HepG2 (cell line): ENCODE measurements at regions not wholly inside any gene's neighbourhood (a gene's known extent, or its start where the extent isn't known, plus 50 kb on each side); places are given as distances from the start of the nearest gene placed in this dataset.

Experiments used
- ATAC-seq: fragments of 200-7000 bp; cut with Tn5 transposase; 3 replicates; pipeline ENCODE4 v1.9.1; 2020; ENCODE audit warnings: mild to moderate bottlenecking, moderate library complexity
- BruUV-seq: library from RNA; stranded (reverse); fragments of 400-500 nt; replicated peaks from 2 replicates; lab custom pipeline; 2021; lab: Mats Ljungman, UMichigan
- CTCF ChIA-PET: fragments of 300-600 bp; formaldehyde crosslinking; extraction: SDS; loops from one replicate; lab custom pipeline; 2021; ENCODE audit warnings: low total read pairs, inconsistent platforms, low intra/inter-chr PET ratio; lab: Yijun Ruan, JAX
- POLR2A ChIA-PET: fragments of 350-600 bp; sonication (Branson Sonifier 250); formaldehyde crosslinking; loops from one replicate; lab custom pipeline; 2020; ENCODE audit warnings: antibody characterized with exemption, inconsistent platforms; lab: Yijun Ruan, JAX
- DNase-seq: peaks from one replicate; pipeline ENCODE4 v3.0.0-alpha.2; 2015; ENCODE audit warnings: low spot score
- FAIRE-seq: peaks from 3 replicates; lab custom pipeline; 2011; peaks lifted over from hg19 to GRCh38; lab: Jason Lieb, UNC
- H2AFZ ChIP-seq: one replicate; pipeline ENCODE4 v1.6.1; 2011; ENCODE audit warnings: low read length, inconsistent platforms
- H3K27ac ChIP-seq: fragments of 300-600 bp; 3 replicates; pipeline ENCODE4 v1.8.0; 2011; ENCODE audit warnings: mixed run types, mild to moderate bottlenecking, mixed read lengths, low read length, inconsistent platforms; ENCODE audit not compliant: insufficient read depth; ENCODE audit errors: extremely low read length
- H3K27me3 ChIP-seq, 2 experiments: fragments of 200-600 bp in 1 of 2; 2 replicates in 1 of 2; 3 replicates in 1 of 2; pipeline versions ENCODE4 v1.6.0 to v1.8.0; 2011; ENCODE audit warnings: low read length in 2 of 2, mild to moderate bottlenecking in 2 of 2, moderate library complexity in 2 of 2, inconsistent platforms in 1 of 2; ENCODE audit not compliant: insufficient read depth in 2 of 2, control insufficient read depth in 1 of 2
- H3K36me3 ChIP-seq, 2 experiments: fragments of 200-600 bp in 1 of 2; replicated peaks in 1 of 2; 2 replicates in 1 of 2; 3 replicates in 1 of 2; pipeline versions ENCODE4 v1.5.1 to v1.8.0; 2011; ENCODE audit warnings: low read length in 2 of 2, inconsistent platforms in 1 of 2; ENCODE audit not compliant: insufficient read depth in 2 of 2, control insufficient read depth in 1 of 2
- H3K4me1 ChIP-seq: 2 replicates; pipeline ENCODE4 v1.5.1; 2012; ENCODE audit warnings: low read length, inconsistent platforms; ENCODE audit not compliant: insufficient read depth
- H3K4me2 ChIP-seq: 2 replicates; pipeline ENCODE4 v1.6.0; 2011; ENCODE audit warnings: low read depth, low read length, inconsistent platforms
- H3K4me3 ChIP-seq, 3 experiments: fragments of 200-600 bp in 1 of 3; sonication (generic), shearing (Covaris generic) in 1 of 3; replicated peaks in 1 of 3; 2 replicates each; pipeline ENCODE4 v1.5.1; 2011 to 2016; ENCODE audit warnings: low read length in 3 of 3, inconsistent platforms in 2 of 3, low read depth in 2 of 3, mild to moderate bottlenecking in 2 of 3, control low read depth in 1 of 3, mixed read lengths in 1 of 3; ENCODE audit not compliant: insufficient read depth in 1 of 3
- H3K79me2 ChIP-seq: one replicate; pipeline ENCODE4 v1.6.1; 2011; ENCODE audit warnings: low read length, inconsistent platforms; ENCODE audit not compliant: insufficient read depth
- H3K9ac ChIP-seq: 2 replicates; pipeline ENCODE4 v1.6.0; 2011; ENCODE audit warnings: mild to moderate bottlenecking, low read depth, low read length, inconsistent platforms; ENCODE audit not compliant: insufficient read depth
- H3K9me3 ChIP-seq: 2 replicates; pipeline ENCODE4 v1.5.1; 2012; ENCODE audit warnings: mild to moderate bottlenecking, low read length
- H4K20me1 ChIP-seq: 2 replicates; pipeline ENCODE4 v1.6.0; 2011; ENCODE audit warnings: inconsistent platforms, mild to moderate bottlenecking, low read length, moderate library complexity; ENCODE audit not compliant: insufficient read depth
- CEBPZ ChIP-seq: IDR thresholded peaks from 2 replicates; pipeline ENCODE4 v1.6.1; 2012; ENCODE audit warnings: low read length, improper control_type of control experiment
- PRMT3 ChIP-seq: sonication (generic); formaldehyde crosslinking; IDR thresholded peaks from 2 replicates; pipeline ENCODE4 v1.8.1; 2022; ENCODE audit warnings: low read depth, mild to moderate bottlenecking, moderate library complexity, missing genetic modification reagents, borderline replicate concordance
- RAD21 ChIP-seq: fragments of 450-650 bp; formaldehyde crosslinking; IDR thresholded peaks from 2 replicates; pipeline ENCODE4 v1.5.0; 2020; ENCODE audit warnings: mild to moderate bottlenecking
- TMF1 ChIP-seq: sonication (generic); formaldehyde crosslinking; IDR thresholded peaks from 2 replicates; pipeline ENCODE4 v1.8.1; 2022; ENCODE audit warnings: low read depth, missing genetic modification reagents
- ZFP90 ChIP-seq: sonication (generic); formaldehyde crosslinking; IDR thresholded peaks from 2 replicates; pipeline ENCODE4 v1.8.0; 2022; ENCODE audit warnings: missing genetic modification reagents, mild to moderate bottlenecking, inconsistent platforms, borderline replicate concordance
- ZNF558 ChIP-seq: sonication (generic); formaldehyde crosslinking; IDR thresholded peaks from 2 replicates; pipeline ENCODE4 v1.9.0; 2022; ENCODE audit warnings: mild to moderate bottlenecking, missing genetic modification reagents, borderline replicate concordance
- WGBS: methylation state at CpG from one replicate; pipeline ENCODE4 v1.1.6; 2017; ENCODE audit warnings: low lambda C conversion rate; 5-methylcytosine and 5-hydroxymethylcytosine counted together
- in situ Hi-C: cut with HindIII; loops from 2 replicates; pipeline ENCODE4 v1.10.0; 2017; ENCODE audit warnings: low pct_unique_long_range_greater_than_20kb; ENCODE audit not compliant: extremely low pct_ligation_motif_present
- intact Hi-C: fragments of 100-400 bp; cut with micrococcal nuclease; formaldehyde crosslinking; loops from one replicate; pipeline ENCODE4 v1.10.0; 2022; ENCODE audit not compliant: unreplicated experiment
- TF ChIP-seq, protein P1 (sequence below): IDR thresholded peaks from 2 replicates; pipeline ENCODE4 v1.4.0; 2020; ENCODE audit warnings: mild to moderate bottlenecking, missing genetic modification reagents
- TF ChIP-seq, protein P2 (sequence below): sonication (generic); formaldehyde crosslinking; IDR thresholded peaks from 2 replicates; pipeline ENCODE4 v1.5.1; 2020; ENCODE audit warnings: mild to moderate bottlenecking, missing genetic modification reagents, borderline replicate concordance

GRCh38 chr5:67576112-67576511 lies 379.5 kb upstream of the CD180 start:
- intact Hi-C loops = no loop called here
- CTCF ChIA-PET = no interaction called here
- no TSS peak for BruUV-seq

More at GRCh38 chr5:67576112-67576511, 379.5 kb upstream of the CD180 start:
- H3K36me3 ChIP-seq = no peaks in the 10 kb centered on the region
- POLR2A ChIA-PET = no interaction called here
- H3K9me3 ChIP-seq = no peaks in the 10 kb centered on the region
- H4K20me1 ChIP-seq = no peaks in the 10 kb centered on the region
- no peaks in the 10 kb centered on the region for H3K4me1 ChIP-seq
- no peak overlapping the region for H3K9ac ChIP-seq
- no peaks in the 10 kb centered on the region for H3K27me3 ChIP-seq
- WGBS = 11% methylated on average over 2 of the region's 2 CpGs
- H3K27ac ChIP-seq = no peak overlapping the region
- no peak overlapping the region for H3K4me2 ChIP-seq
- no peak overlapping the region for H2AFZ ChIP-seq
- ATAC-seq (no peak), FAIRE-seq (no peak), DNase-seq (no peak)
- no peak overlapping the region for H3K4me3 ChIP-seq
- H3K79me2 ChIP-seq = no peaks in the 10 kb centered on the region
- in situ Hi-C loops = no loop called here
- TF ChIP-seq, protein P1, sequence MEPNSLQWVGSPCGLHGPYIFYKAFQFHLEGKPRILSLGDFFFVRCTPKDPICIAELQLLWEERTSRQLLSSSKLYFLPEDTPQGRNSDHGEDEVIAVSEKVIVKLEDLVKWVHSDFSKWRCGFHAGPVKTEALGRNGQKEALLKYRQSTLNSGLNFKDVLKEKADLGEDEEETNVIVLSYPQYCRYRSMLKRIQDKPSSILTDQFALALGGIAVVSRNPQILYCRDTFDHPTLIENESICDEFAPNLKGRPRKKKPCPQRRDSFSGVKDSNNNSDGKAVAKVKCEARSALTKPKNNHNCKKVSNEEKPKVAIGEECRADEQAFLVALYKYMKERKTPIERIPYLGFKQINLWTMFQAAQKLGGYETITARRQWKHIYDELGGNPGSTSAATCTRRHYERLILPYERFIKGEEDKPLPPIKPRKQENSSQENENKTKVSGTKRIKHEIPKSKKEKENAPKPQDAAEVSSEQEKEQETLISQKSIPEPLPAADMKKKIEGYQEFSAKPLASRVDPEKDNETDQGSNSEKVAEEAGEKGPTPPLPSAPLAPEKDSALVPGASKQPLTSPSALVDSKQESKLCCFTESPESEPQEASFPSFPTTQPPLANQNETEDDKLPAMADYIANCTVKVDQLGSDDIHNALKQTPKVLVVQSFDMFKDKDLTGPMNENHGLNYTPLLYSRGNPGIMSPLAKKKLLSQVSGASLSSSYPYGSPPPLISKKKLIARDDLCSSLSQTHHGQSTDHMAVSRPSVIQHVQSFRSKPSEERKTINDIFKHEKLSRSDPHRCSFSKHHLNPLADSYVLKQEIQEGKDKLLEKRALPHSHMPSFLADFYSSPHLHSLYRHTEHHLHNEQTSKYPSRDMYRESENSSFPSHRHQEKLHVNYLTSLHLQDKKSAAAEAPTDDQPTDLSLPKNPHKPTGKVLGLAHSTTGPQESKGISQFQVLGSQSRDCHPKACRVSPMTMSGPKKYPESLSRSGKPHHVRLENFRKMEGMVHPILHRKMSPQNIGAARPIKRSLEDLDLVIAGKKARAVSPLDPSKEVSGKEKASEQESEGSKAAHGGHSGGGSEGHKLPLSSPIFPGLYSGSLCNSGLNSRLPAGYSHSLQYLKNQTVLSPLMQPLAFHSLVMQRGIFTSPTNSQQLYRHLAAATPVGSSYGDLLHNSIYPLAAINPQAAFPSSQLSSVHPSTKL (CRISPR knock-in tag) = no peak
- TF ChIP-seq ZFP90 (CRISPR knock-in tag) (no peak), TMF1 (CRISPR knock-in tag) (no peak), PRMT3 (no peak), CEBPZ (no peak), ZNF558 (no peak), RAD21 (CRISPR knock-in tag) (no peak)
- TF ChIP-seq, protein P2, sequence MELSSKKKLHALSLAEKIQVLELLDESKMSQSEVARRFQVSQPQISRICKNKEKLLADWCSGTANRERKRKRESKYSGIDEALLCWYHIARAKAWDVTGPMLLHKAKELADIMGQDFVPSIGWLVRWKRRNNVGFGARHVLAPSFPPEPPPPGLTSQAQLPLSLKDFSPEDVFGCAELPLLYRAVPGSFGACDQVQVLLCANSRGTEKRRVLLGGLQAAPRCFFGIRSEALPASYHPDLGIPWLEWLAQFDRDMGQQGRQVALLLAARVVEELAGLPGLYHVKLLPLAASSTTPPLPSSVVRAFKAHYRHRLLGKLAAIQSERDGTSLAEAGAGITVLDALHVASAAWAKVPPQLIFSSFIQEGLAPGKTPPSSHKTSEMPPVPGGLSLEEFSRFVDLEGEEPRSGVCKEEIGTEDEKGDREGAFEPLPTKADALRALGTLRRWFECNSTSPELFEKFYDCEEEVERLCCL (CRISPR knock-in tag) = no peak
